HCT116 (cell line): ENCODE measurements at regions not wholly inside any gene's neighbourhood (a gene's known extent, or its start where the extent isn't known, plus 50 kb on each side); places are given as distances from the start of the nearest gene placed in this dataset.

Experiments
- ATAC-seq: fragments of 200-7000 bp; cut with Tn5 transposase; 2 replicates; pipeline ENCODE4 v1.9.1; 2020; ENCODE audit warnings: mild to moderate bottlenecking, moderate library complexity
- BruUV-seq: library from RNA; stranded (reverse); fragments of 400-500 nt; replicated peaks from 2 replicates; lab custom pipeline; 2021; lab: Mats Ljungman, UMichigan
- CTCF ChIA-PET: fragments of 300-600 bp; sonication (Branson Sonifier 250); formaldehyde crosslinking; loops from one replicate; lab custom pipeline; 2021; ENCODE audit warnings: antibody characterized with exemption; lab: Charles Lee
- POLR2A ChIA-PET: fragments of 300-600, 350-600 bp; sonication (Branson Sonifier 250); formaldehyde crosslinking; loops from one replicate; lab custom pipeline; 2021; ENCODE audit warnings: antibody characterized with exemption; lab: Charles Lee
- RAD21 ChIA-PET, 2 experiments: fragments of 300-600 bp; sonication (Branson Sonifier 250); formaldehyde crosslinking; loops; one replicate each; lab custom pipeline; 2023; ENCODE audit warnings: low total read pairs in 2 of 2; ENCODE audit not compliant: uncharacterized antibody in 2 of 2, unreplicated experiment in 2 of 2, low non-redundant PET in 1 of 2; lab: Charles Lee
- DNase-seq: peaks from one replicate; pipeline ENCODE4 v3.0.0-alpha.2; 2010; ENCODE audit warnings: low read depth, low spot score
- H2AFZ ChIP-seq: fragments of 200-600 bp; shearing (Covaris generic), sonication (generic); 2 replicates; pipeline ENCODE4 v1.6.1; 2017; ENCODE audit warnings: low read depth, mixed run types, mixed read lengths, antibody characterized with exemption, low read length; ENCODE audit not compliant: poor library complexity, severe bottlenecking
- H3K27ac ChIP-seq: 2 replicates; pipeline ENCODE4 v1.5.1; 2012; ENCODE audit warnings: low read depth, low read length
- H3K27me3 ChIP-seq: fragments of 200-600 bp; sonication (generic); 2 replicates; pipeline ENCODE4 v1.6.1; 2016; ENCODE audit warnings: mixed run types, low read length, mixed read lengths; ENCODE audit not compliant: insufficient read depth
- H3K36me3 ChIP-seq, 2 experiments: fragments of 200-500 bp in 1 of 2; fragments of 200-600 bp in 1 of 2; sonication (Bioruptor generic) in 1 of 2; sonication (generic) in 1 of 2; 2 replicates each; pipeline versions ENCODE4 v1.5.1 to v1.6.1; 2014 to 2016; ENCODE audit warnings: low read length in 2 of 2, inconsistent platforms in 1 of 2, mixed read lengths in 1 of 2, mixed run types in 1 of 2; ENCODE audit not compliant: insufficient read depth in 2 of 2, control insufficient read depth in 1 of 2
- H3K4me1 ChIP-seq, 2 experiments: fragments of 200-600 bp in 1 of 2; sonication (generic) in 1 of 2; 2 replicates each; pipeline versions ENCODE4 v1.5.1 to v1.6.1; 2012 to 2017; ENCODE audit warnings: low read length in 2 of 2, inconsistent platforms in 1 of 2, mild to moderate bottlenecking in 1 of 2, mixed read lengths in 1 of 2, mixed run types in 1 of 2, moderate library complexity in 1 of 2; ENCODE audit not compliant: insufficient read depth in 2 of 2, control insufficient read depth in 1 of 2
- H3K4me2 ChIP-seq: fragments of 200-600 bp; sonication (generic); 2 replicates; pipeline ENCODE4 v1.6.1; 2017; ENCODE audit warnings: mixed run types, low read length, mixed read lengths
- H3K4me3 ChIP-seq, 2 experiments: fragments of 200-600 bp in 1 of 2; sonication (generic) in 1 of 2; replicated peaks in 1 of 2; 2 replicates each; pipeline ENCODE4 v1.5.1; 2011 to 2016; ENCODE audit warnings: low read length in 2 of 2, control low read depth in 1 of 2, low read depth in 1 of 2, mild to moderate bottlenecking in 1 of 2, mixed read lengths in 1 of 2, mixed run types in 1 of 2
- H3K79me2 ChIP-seq: fragments of 200-600 bp; sonication (generic); 2 replicates; pipeline ENCODE4 v1.6.1; 2017; ENCODE audit warnings: mild to moderate bottlenecking, mixed run types, low read length, moderate library complexity, mixed read lengths; ENCODE audit not compliant: insufficient read depth
- H3K9ac ChIP-seq: fragments of 200-600 bp; sonication (generic); 2 replicates; pipeline ENCODE4 v1.6.1; 2016; ENCODE audit warnings: low read length, mixed read lengths
- H3K9me2 ChIP-seq: fragments of 200-600 bp; sonication (generic), shearing (Covaris generic); 2 replicates; pipeline ENCODE4 v1.6.1; 2017; ENCODE audit warnings: mixed run types, mild to moderate bottlenecking, moderate library complexity; ENCODE audit not compliant: insufficient read depth
- H3K9me3 ChIP-seq, 2 experiments: fragments of 200-500 bp in 1 of 2; fragments of 200-600 bp in 1 of 2; sonication (Bioruptor generic) in 1 of 2; sonication (generic) in 1 of 2; 2 replicates each; pipeline ENCODE4 v1.6.1; 2014 to 2017; ENCODE audit warnings: low read length in 2 of 2, mixed read lengths in 2 of 2, inconsistent platforms in 1 of 2, low read depth in 1 of 2, mild to moderate bottlenecking in 1 of 2, mixed run types in 1 of 2, moderate library complexity in 1 of 2; ENCODE audit not compliant: control insufficient read depth in 1 of 2, insufficient read depth in 1 of 2
- H4K20me1 ChIP-seq: fragments of 200-600 bp; sonication (generic), shearing (Covaris generic); 2 replicates; pipeline ENCODE4 v1.6.1; 2017; ENCODE audit warnings: mixed run types, mild to moderate bottlenecking, moderate library complexity; ENCODE audit not compliant: insufficient read depth
- ATF3 ChIP-seq: IDR thresholded peaks from 2 replicates; pipeline ENCODE4 v1.6.1; 2012
- JUND ChIP-seq: IDR thresholded peaks from 2 replicates; pipeline ENCODE4 v1.6.1; 2012
- POLR2AphosphoS5 ChIP-seq: IDR thresholded peaks from 2 replicates; pipeline ENCODE4 v1.6.1; 2011; ENCODE audit warnings: mild to moderate bottlenecking, low read depth, low read length, moderate library complexity
- SIN3A ChIP-seq: IDR thresholded peaks from 2 replicates; pipeline ENCODE4 v1.6.1; 2012; ENCODE audit warnings: low read depth
- SP1 ChIP-seq: IDR thresholded peaks from 2 replicates; pipeline ENCODE4 v1.6.1; 2012; ENCODE audit warnings: low read depth
- SRF ChIP-seq: IDR thresholded peaks from 2 replicates; pipeline ENCODE4 v1.6.1; 2012; ENCODE audit warnings: low read depth
- YY1 ChIP-seq: IDR thresholded peaks from 2 replicates; pipeline ENCODE4 v1.6.1; 2011; ENCODE audit warnings: low read length, low read depth, moderate library complexity, mild to moderate bottlenecking; ENCODE audit not compliant: insufficient replicate concordance; ENCODE audit errors: extremely low read depth
- ZNF274 ChIP-seq: fragments of 200-500 bp; sonication (Bioruptor generic); IDR thresholded peaks from 2 replicates; pipeline ENCODE4 v1.6.1; 2014; ENCODE audit warnings: mild to moderate bottlenecking, low read depth, low read length, inconsistent platforms
- intact Hi-C: fragments of 100-400 bp; cut with micrococcal nuclease; formaldehyde crosslinking; loops from 2 replicates; pipeline ENCODE4 v1.10.0; 2022
- TF ChIP-seq, protein P1 (sequence below): IDR thresholded peaks from 2 replicates; pipeline ENCODE4 v1.6.1; 2012
- TF ChIP-seq, protein P2 (sequence below), 3 experiments: fragments of 200-600 bp in 1 of 3; sonication (generic) in 1 of 3; IDR thresholded peaks in 2 of 3; conservative IDR thresholded peaks in 1 of 3; 2 replicates each; pipeline ENCODE4 v1.5.1; 2012 to 2017; ENCODE audit warnings: low read depth in 2 of 3, low read length in 2 of 3, antibody characterized with exemption in 1 of 3, borderline replicate concordance in 1 of 3, control low read depth in 1 of 3, mild to moderate bottlenecking in 1 of 3, mixed read lengths in 1 of 3, mixed run types in 1 of 3, moderate library complexity in 1 of 3; ENCODE audit not compliant: insufficient read depth in 1 of 3

GRCh38 chr3:124599147-124599765 is 131.0 kb upstream of the UMPS start:
- Histone ChIP-seq H3K9me2 (no peaks in the 10 kb centered on the region), H3K4me1 (peaks cover 19 to 24% of the 10 kb centered on the region in 2 experiments), H3K27me3 (no peaks in the 10 kb centered on the region), H3K4me3 (no peak overlapping the region), H3K27ac (no peak overlapping the region), H3K9ac (no peak overlapping the region), H3K4me2 (peak overlapping the region; percentile 68), H4K20me1 (no peaks in the 10 kb centered on the region), H3K36me3 (no peaks in the 10 kb centered on the region), H2AFZ (no peak overlapping the region), H3K79me2 (no peaks in the 10 kb centered on the region), H3K9me3 (no peaks in the 10 kb centered on the region)
- POLR2A ChIA-PET, result no interaction called here
- intact Hi-C loops, result no loop called here
- DNase-seq, result no peak
- no peak for ATAC-seq
- BruUV-seq, result no TSS peak
- RAD21 ChIA-PET, result no interaction called here
- CTCF ChIA-PET, result no interaction called here
- TF ChIP-seq, protein P1, sequence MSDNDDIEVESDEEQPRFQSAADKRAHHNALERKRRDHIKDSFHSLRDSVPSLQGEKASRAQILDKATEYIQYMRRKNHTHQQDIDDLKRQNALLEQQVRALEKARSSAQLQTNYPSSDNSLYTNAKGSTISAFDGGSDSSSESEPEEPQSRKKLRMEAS, result no peak
- TF ChIP-seq SP1 (no peak), ATF3 (no peak), ZNF274 (no peak), POLR2AphosphoS5 (no peak), SIN3A (no peak), JUND (no peak), YY1 (no peak), SRF (no peak)
- TF ChIP-seq, protein P2, sequence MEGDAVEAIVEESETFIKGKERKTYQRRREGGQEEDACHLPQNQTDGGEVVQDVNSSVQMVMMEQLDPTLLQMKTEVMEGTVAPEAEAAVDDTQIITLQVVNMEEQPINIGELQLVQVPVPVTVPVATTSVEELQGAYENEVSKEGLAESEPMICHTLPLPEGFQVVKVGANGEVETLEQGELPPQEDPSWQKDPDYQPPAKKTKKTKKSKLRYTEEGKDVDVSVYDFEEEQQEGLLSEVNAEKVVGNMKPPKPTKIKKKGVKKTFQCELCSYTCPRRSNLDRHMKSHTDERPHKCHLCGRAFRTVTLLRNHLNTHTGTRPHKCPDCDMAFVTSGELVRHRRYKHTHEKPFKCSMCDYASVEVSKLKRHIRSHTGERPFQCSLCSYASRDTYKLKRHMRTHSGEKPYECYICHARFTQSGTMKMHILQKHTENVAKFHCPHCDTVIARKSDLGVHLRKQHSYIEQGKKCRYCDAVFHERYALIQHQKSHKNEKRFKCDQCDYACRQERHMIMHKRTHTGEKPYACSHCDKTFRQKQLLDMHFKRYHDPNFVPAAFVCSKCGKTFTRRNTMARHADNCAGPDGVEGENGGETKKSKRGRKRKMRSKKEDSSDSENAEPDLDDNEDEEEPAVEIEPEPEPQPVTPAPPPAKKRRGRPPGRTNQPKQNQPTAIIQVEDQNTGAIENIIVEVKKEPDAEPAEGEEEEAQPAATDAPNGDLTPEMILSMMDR (IDR thresholded peaks at IDR 0.05 in 2 of 3, conservative IDR thresholded peaks at IDR 0.05 in 1 of 3; ENCODE audit: borderline replicate concordance in 1 of 3, insufficient read depth in 1 of 3, low read depth in 2 of 3, low read length in 2 of 3), result no peak
